ENCODE measurements at regions not wholly inside any gene's neighbourhood (a gene's known extent, or its start where the extent isn't known, plus 50 kb on each side); places are given as distances from the start of the nearest gene placed in this dataset.
A peak's percentile ranks its signal among the peaks of the same experiment; 100 is the strongest.
"Not testable (repeated sequence)": the region's sequence is repeated elsewhere in the genome, so short reads cannot be mapped to it uniquely, and the experiment has no call there.

GRCh38 chr18:10131460-10132395, 217.9 kb downstream of the VAPA start:
- ATAC-seq (peak; percentile 77), DNase-seq (peak in 1 of 3 donors; percentile 39)
- TF ChIP-seq CTCF (IDR thresholded peaks at IDR 0.05), result no peak
- H3K36me3 ChIP-seq (ENCODE audit: low read depth), result no peaks in the 10 kb centered on the region
- H3K4me1 ChIP-seq (ENCODE audit: low read depth), result no peaks in the 10 kb centered on the region
- no peak overlapping the region for H3K4me3 ChIP-seq
- intact Hi-C loops (cut with DNase I, micrococcal nuclease), result no loop called here
- H3K9me3 ChIP-seq, result no peaks in the 10 kb centered on the region

DNA sequence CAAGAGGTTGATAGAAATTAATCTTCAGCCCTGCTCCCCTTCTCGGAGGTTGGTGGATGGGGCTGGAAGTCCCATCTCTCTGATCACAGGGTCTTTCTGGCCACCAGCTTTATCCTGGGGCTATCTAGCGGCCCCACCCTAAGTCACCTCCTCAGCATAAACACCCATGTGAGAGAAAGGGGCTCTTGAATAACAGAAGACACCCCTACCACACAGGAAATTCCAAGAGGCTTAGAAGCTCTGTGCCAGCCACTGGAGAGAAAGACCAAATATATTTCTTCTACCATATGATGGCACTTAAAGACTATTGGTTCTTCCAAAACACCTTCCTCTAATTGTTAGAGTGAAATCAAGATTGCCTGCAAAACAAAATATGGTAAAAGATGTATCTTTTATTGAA, 219.7 kb downstream of the VAPA start:
- H3K9me3 ChIP-seq, result no peaks in the 10 kb centered on the region
- DNase-seq, result no peak
- intact Hi-C loops (cut with DNase I, micrococcal nuclease), result no loop called here
- no peaks in the 10 kb centered on the region for H3K36me3 ChIP-seq (ENCODE audit: low read depth)
- no peak overlapping the region for H3K4me3 ChIP-seq
- no peak for TF ChIP-seq CTCF (IDR thresholded peaks at IDR 0.05)
- no peaks in the 10 kb centered on the region for H3K4me1 ChIP-seq (ENCODE audit: low read depth)
- ATAC-seq, result no peak

- ATAC-seq (no peak), DNase-seq (no peak)
- intact Hi-C loops (cut with DNase I, micrococcal nuclease), result no loop called here
- Histone ChIP-seq H3K36me3 (ENCODE audit: low read depth) (no peaks in the 10 kb centered on the region), H3K4me3 (no peak overlapping the region), H3K4me1 (ENCODE audit: low read depth) (no peaks in the 10 kb centered on the region), H3K9me3 (no peaks in the 10 kb centered on the region)
- no peak for TF ChIP-seq CTCF (IDR thresholded peaks at IDR 0.05)
These were observed 220.4 kb downstream of the VAPA start for GRCh38 chr18:10134204-10134603.

DNA sequence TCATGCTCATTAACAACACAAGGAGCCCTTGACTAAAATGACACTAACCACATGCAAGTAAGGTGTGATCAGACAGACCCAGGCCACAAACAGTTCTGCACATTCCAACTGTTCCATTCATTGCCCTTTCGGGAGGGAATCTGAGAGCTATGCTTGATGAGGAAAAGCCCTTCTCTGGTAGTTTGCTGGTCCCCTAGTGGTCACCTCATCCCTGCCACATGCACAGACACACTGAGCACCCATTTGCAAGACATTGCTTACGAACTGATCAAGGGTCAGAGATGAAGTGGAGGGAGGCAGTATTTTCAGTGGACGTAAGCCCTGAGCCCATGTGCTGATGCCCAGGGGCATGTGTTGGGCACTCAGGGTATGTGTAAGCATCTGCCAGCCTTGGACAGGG, 220.9 kb downstream of the VAPA start:
- H3K36me3 ChIP-seq (ENCODE audit: low read depth); intact Hi-C loops (cut with DNase I, micrococcal nuclease); H3K4me3 ChIP-seq; H3K4me1 ChIP-seq (ENCODE audit: low read depth); H3K9me3 ChIP-seq; ATAC-seq; DNase-seq: not testable (repeated sequence)

GRCh38 chr18:10135302-10135926, 221.6 kb downstream of the VAPA start:
- Histone ChIP-seq H3K36me3 (ENCODE audit: low read depth) (no peaks in the 10 kb centered on the region), H3K4me3 (no peak overlapping the region), H3K4me1 (ENCODE audit: low read depth) (no peaks in the 10 kb centered on the region), H3K9me3 (no peaks in the 10 kb centered on the region)
- no peak for DNase-seq
- intact Hi-C loops (cut with DNase I, micrococcal nuclease), result no loop called here
- no peak for ATAC-seq
- TF ChIP-seq CTCF (IDR thresholded peaks at IDR 0.05), result no peak

DNA sequence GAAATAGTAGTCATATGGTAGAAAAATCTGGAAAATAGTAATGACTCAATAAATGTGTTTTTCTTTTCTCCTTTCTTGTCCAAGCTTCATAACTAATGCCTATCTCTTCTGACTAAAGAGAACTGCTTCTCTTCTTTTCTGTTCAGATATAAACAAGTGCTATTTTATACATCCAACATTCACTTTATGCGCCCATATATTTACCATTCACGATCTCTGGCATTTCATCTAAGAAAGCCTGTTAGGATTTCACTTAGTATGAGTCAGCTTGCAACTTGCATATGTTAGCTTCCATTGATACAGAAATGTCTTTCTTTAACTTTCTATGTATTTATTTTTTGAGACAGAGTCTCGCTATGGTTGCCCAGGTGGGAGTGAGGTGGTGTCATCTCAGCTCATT, 224.9 kb downstream of the VAPA start:
- no peaks in the 10 kb centered on the region for H3K4me1 ChIP-seq (ENCODE audit: low read depth)
- H3K36me3 ChIP-seq (ENCODE audit: low read depth), result no peaks in the 10 kb centered on the region
- H3K4me3 ChIP-seq, result no peak overlapping the region
- no peaks in the 10 kb centered on the region for H3K9me3 ChIP-seq
- intact Hi-C loops (cut with DNase I, micrococcal nuclease), result no loop called here
- DNase-seq (no peak), ATAC-seq (no peak)
- TF ChIP-seq CTCF (IDR thresholded peaks at IDR 0.05), result no peak
